GM18499 (cell line): ENCODE measurements at regions not wholly inside any gene's neighbourhood (a gene's known extent, or its start where the extent isn't known, plus 50 kb on each side); places are given as distances from the start of the nearest gene placed in this dataset.

Experiments used
- ATAC-seq: cut with Tn5 transposase; IDR thresholded peaks from one replicate; pipeline ENCODE4 v1.9.1; 2021; ENCODE audit warnings: moderate number of reproducible peaks; ENCODE audit not compliant: insufficient read depth, unreplicated experiment

DNA sequence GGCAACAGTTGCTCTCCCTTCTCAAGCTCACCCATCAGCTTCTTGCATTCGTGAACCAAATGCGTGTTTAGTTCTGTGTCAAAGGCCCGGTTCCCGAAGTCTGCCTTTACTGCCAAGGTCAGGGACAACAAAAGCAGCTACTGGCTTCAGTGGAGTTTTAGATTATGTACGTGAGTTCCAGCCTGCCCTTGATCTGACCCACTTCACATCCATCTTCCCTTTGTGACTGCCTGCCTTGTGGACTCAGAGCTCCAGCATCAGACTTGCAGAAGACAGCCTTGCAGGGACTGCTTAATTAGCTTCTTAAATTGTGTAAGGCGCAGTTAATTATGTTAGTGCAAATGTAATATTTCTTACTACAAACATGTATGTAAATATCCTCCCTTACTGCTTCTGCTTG, 774.7 kb upstream of the EDIL3 start:
- ATAC-seq: no peak

DNA sequence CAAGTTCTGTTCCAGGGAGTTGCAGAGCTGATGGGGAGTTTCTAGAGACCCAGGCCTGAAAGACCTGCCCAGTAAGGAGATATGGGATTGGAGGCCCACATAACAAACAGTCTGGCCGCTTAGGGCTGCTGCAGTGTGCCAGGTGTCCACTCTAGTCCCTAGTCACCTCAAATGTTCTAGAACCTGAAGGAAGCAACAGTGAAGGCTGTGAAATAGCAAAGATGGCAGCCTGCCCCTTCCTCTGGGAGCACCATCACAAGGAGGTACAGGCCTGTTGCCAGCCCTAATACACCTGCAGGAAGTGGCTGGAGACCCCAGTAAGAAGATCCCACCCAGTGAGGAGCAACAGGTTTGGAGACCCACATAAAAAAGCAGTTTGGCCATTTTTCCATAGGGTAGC, 783.8 kb upstream of the EDIL3 start:
- ATAC-seq: no peak

DNA sequence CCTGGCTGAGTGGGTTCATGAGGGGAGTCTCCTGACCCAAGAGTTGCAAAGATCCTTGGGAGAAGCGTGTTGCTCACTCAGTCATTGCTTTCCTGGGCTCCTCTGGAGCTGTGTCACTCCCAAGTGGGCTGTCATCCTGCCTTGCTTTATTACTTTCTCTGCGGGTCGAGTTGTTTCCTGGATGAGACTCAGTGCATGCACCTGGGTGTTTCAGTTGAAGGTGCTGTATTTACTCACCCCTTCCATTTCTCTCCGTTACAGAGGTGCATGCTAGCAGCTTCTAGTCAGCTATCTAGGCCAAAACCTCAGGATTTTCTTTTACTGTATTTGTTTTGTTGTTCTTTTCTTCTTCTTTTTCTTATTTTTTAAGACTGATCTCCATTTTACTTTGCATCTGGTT, 785.5 kb upstream of the EDIL3 start:
- no peak for ATAC-seq

DNA sequence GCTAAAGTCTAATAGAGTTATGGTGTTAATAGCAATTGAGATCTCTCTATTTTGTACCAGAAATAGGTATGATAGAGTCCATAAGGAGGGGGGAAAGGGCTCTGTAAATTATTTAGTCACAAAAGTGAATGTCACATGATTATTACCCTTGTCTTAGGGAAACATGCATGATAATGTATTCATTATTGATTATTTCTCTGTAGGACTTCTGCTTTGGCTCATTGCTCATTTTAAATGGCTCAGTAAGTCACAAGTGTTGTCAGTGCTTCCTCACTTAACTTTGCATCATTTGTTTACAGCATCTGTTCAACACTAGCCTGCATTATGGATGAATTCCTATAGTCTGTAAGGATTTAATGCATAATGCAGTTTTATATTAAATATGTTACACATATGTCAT, 788.8 kb upstream of the EDIL3 start:
- ATAC-seq: no peak

DNA sequence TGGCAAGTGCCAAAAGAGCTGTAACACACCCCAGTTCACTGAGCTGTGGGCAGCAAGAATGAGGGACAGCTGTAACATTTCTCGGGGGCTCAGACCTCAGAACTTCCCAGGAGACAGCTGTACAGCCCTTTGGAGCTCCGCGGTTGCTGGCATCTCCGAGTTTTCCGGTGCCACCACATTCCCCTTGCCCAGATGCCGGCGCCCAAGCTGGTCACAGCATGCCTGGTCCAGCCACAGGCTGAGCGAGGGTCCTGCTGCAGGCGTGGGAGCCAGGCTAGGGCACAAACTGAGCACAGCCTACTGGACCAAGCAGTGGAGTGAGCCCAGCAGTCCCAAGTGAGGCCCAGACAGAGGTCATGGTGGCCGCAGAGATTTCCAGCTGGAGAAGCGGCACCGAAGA, 797.7 kb upstream of the EDIL3 start:
- no peak for ATAC-seq

DNA sequence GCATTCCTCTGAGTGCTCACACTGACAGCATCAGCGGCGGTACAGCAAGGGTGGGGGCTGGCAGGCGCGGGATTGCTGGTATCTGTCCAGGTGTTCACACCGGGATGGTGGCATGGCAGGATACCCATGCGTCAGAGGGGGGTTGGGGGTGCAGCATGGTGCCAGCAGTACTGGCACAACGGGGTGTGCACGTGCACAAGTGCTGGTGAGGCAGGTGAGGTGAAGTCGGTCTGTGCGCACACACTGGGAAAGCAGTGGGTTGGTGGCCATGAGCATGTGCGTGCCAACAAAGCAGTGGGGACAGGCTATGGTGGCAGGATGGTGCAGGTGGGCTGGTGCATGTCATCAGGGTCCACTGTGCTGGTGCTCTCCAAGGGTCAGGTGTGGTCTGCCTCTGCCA, 819.6 kb upstream of the EDIL3 start:
- ATAC-seq: no peak

DNA sequence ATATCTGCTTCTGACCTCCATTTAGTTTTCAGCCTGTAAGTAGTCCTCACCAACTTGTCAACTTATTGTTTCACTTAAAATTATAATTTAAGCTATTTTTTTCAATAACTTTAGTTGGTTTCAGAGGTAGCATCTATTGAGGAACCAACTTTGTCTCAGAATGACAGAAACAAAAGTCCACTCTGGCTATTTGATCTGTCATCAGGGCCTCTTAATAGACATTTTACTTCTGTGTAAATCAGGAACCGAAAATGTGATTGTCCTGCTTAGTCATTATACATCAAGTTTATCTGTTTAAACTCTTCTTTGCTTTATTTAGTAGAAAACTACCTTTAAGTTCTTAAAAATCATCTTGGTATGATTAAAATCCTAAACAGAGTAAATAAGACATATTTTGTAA, 820.8 kb upstream of the EDIL3 start:
- no peak for ATAC-seq

DNA sequence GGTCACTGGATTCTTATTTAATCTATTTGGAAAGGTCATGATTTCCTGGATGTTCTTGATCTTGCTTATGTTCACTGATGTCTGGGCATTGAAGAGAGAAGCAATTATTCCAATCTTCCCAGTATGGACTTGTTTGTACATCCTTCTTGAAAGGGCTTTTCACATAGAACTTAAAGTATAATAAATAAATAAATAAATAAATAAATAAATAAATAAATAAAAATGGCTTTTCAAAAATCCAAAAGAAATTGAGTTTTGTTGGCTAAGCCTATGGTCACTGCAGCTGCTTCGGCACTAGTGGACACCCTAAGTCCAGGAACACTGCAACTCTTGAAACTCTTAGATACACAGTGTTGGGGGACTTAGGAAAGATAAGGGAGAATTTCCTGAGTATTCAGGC, 840.7 kb upstream of the EDIL3 start:
- ATAC-seq: no peak

DNA sequence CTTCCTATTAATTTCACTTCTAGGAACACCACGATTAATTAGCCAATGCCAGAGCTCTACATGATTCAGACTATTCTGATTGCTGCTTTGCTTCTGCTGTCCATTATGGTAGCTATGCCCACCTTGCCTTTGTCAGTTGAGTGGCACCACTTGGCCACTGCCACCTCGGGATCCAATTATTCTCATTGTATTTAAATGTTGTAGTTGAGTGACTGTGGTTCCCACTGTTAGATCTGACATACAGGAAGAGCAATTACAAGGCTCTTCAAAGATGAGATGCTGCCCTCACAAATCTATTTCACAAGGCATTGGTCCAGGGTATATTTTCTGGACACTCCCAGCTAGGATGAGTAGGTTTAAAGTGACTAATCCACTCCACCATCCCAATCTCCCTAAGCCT, 864.5 kb upstream of the EDIL3 start:
- no peak for ATAC-seq

DNA sequence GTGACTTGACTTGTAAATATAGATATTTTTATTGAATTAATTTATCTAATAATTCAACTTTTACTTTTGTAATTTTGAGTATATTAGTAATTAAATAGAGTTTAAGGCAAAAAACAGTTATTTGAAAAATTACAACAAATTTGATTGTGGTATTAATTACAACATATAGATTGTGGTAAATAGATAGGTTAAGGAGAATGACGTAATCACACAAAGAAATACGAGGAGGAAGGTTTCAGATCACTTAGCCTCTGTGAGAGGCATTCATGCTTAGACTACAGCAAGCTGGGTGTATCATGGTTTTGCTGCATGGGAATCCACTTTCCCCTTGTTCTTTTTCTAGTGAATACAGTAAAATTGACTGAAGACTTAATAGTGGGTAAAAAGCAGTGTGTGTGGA, 878.4 kb upstream of the EDIL3 start:
- ATAC-seq: no peak

DNA sequence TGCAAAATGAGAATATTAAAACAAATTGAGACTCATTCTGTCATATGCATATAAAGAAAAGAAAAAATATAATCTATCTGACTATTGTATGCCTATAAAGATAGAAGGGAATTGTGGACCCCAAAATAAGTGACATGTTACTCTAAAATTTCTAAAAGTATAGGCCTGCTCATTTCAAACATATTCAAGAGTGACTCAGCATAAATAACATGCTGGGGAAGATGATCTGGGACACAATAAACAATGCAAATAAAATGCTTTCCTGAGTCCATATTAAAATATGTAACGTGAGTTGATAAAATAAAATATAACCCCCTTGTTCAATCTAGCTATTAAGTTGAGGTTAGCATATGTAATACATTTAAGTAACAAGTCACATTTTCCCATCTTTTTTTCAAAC, 882.0 kb upstream of the EDIL3 start:
- ATAC-seq: no peak

DNA sequence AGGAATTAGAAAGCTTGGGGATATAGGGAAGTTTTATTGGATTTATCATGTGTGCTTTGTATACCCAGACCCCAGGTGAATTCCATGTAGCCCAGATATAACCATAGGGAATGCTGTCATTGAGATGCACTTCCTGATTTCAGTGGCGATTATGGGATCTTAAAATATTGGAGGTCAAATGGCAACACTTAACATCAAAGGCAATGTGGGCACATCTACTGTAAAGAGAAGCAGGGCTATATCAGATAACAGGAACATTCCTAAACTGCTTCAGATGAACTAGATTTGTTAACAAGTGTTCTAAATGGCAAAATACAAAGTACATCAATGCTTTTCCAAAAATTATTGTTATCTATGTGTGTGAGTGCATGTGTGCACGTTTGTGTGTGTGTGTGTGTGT, 883.5 kb upstream of the EDIL3 start:
- no peak for ATAC-seq

DNA sequence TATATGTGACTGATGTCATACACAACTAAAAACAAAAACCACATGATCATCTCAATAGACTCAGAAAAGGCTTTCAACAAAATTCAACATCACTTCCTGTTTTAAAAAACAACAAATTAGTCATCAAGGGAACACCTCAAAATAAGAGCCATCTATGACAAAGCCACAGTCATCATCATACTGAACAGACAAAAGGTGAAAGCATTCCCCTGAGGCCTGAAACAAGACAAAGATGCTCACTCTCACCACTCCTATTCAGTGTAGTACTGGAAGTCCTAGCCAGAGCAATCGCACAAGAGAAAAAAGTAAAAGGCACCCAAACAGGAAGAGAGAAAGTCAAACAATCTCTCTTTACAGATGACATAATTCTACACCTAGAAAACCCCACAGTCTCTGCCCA, 893.5 kb upstream of the EDIL3 start:
- ATAC-seq: peak; percentile 70

DNA sequence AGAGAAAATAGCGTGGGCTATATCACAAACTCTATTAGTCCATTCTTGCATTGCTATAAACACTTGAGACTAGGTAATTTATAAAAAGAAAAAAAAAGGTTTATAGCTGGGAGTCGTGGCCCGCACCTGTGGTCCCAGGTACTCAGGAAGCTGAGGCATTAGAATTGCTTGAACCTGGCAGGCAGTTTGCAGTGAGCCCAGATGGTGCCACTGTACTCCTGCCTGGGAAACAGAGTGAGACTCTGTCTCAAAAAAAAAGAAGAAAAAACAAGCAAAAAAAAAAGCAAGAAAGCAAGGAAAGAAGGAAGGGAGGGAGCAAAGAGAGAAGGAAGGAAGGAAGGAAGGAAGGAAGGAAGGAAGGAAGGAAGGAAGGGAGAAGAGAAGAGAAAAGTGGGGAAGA, 904.2 kb upstream of the EDIL3 start:
- ATAC-seq: no peak

DNA sequence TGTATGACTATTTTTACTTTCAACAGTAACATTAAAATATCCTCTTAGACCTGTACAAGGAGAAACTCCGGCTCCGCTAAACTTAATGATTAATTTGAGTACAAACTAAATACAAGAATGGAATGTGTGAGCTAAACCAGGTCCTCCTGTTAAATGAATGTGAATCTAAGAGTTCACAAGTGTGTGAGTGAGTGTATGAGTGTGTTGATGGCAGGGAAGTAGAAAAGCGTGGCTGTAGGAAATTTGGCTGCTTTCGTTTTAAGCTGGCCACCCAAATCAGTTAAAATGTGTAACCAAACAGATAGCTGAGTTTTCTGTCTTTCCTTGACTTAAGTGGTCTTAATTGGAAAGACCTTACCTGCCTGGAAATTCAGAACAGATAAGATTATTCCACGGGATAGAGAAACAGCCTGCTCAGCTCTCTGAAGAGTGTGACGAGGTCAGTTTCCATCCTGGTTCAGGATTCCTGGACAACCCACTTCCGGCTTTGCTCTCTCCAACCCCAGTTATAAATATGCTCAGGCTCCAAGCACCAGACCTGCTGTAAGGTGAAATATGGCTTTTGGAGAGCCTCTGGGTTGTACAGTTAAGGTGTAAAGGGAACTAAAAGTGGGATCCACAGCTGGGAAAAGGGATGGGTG, 908.6 kb upstream of the EDIL3 start:
- ATAC-seq: no peak

DNA sequence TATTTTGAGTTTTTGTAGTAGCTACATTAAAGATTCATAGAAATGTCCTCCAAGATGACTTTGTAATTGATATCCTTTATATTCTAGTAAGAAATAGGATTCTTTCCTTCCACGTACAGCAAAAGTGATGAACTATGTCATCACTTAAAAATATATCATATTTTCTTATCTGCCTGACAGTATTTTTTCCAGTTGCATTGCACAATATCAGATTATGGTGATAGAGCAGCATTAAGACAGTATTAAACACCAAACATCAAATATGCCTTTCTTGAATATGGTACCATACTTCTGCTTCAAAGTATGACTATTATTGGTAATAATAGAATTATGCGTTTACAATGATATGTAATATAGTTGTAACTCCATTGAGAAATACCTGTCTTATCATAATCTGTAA, 919.8 kb upstream of the EDIL3 start:
- no peak for ATAC-seq

DNA sequence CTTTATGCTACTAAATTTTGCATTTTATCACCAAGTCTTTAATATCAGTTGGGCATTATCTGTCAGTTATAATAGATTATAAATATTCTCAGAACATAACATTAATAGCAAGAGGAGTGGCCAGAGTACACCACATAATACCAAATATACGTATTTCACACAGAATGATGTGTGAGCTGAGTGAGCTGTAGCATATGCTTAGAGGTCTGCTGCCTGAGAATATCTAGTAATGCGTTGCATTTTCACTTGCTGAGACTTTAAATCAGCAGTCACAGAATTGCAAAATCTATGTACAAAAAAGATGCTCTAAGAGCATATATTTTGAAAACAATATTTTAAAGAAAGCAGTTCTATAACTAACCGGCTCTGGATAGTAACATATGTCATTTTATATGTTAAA, 921.1 kb upstream of the EDIL3 start:
- no peak for ATAC-seq

DNA sequence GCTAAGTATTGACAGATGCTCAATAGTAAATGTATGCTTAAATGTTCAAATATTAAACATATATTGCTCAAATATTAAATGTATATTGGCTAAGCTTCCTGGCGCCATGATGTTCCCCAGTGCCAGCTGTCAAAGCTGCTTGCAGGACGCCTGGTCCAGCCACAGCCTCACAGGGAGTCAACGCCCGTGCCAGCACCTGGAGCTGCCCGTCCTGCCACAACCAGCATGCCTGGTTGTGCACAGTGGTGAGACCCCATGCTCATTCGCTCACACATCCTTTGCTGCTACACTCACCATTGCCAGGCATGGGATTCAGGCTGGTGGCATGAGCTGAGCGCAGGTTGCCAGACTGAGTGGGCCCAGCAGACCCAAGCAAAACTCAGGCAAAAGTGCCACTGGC, 926.9 kb upstream of the EDIL3 start:
- ATAC-seq: no peak

DNA sequence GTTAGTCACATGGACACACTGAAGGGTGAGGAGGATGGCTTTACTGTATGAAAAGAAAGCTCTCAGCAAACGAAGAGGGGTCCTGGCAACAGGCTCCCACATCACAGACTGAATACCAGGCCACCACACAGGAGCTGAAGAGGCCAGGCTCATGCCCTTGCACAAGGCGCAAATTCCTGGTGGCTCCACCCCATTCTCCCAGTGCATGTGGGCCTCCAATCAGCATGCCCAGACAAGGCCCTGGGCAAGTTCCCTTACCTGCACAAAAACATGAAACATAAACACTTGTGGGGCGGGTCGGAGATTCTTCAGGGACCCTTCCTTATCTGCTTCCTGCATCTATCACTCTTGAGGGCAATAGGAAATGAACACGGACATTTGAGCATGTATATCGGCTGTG, 935.8 kb upstream of the EDIL3 start:
- ATAC-seq: no peak

DNA sequence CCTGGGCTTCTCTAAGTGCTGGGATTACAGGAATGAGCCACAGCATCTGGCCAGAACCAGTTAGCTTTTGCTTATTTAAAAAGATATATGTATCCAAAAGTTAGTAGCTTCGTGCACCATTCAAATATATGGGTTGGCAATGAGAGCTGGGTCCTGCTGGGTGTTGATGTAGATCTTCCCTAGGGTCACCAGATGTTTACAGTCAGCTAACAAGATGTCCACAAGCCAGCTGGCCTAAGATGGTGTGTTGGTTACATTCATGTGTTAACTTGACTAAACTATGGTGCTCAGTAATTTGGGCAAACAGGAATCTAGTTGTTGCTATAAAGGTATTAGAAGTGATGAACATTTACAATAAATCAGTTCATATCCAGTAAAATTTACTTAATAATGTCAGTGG, 948.6 kb upstream of the EDIL3 start:
- ATAC-seq: no peak

DNA sequence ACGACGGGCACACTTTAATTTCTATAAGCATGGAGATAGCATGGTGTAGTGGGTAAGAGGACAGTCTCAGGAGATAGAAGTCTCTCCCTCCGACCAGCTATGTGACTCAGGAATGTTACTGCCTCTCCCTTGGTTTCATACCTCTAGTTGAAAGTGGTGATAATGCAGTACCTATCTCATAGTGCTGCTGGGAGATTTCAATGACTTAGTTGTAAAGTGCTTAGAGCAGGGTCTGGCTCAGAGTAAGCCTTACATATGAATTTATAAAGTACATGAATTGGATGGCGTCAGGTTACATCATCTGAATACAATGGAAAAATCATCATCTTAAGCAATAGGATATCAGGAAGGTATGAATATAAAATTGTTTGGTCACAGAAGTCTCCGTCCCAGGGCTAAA, 952.8 kb upstream of the EDIL3 start:
- ATAC-seq: no peak

DNA sequence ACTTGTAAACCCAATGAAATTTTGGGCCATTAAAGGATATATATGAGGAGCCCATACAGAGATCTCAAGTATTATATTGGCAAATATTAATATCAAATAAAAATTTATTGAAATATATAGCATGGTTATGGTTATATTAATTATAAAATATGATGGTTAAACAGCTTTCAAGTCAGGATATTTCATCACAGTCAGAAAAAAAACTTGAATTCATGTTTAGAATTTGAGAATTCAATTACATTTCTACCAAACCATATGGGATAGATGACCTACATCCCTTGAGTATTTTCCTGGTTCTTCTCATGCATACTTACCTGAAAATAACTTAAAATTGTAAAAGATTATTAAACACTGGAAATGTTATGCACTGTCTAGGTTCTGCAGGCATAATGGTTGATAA, 956.1 kb upstream of the EDIL3 start:
- no peak for ATAC-seq

DNA sequence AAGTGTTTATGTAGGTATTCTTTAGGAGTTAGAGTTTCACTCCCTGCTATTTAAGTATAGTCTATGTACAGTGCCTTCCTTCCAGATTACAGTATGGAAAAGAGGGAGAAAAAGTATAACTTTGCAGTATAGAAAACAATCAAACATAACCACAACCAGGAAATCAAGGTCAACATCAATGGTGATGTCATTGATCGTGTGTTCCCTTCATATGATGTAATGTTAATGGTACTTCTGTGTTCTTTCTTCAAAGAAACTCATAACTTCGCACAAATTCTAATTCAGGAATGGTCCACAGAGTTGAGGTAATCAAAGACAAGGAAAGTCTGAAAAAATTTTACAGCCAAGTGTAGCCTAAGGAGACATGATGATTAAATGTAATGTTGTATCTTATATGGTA, 961.1 kb upstream of the EDIL3 start:
- no peak for ATAC-seq
